ENCODE measurements at regions not wholly inside any gene's neighbourhood (a gene's known extent, or its start where the extent isn't known, plus 50 kb on each side); places are given as distances from the start of the nearest gene placed in this dataset.

- no peak for DNase-seq
These were observed 1542.6 kb upstream of the PIK3C3 start for GRCh38 chr18:40412410-40412809.

- DNase-seq: no peak
These were observed 1547.1 kb upstream of the PIK3C3 start for GRCh38 chr18:40407909-40408308.

GRCh38 chr18:40404284-40404683 is 1550.8 kb upstream of the PIK3C3 start:
- DNase-seq: no peak

GRCh38 chr18:40402052-40402451 is 1553.0 kb upstream of the PIK3C3 start:
- DNase-seq: no peak

- DNase-seq: no peak
These were observed 1566.9 kb upstream of the PIK3C3 start for GRCh38 chr18:40388121-40388520.

- no peak for DNase-seq
These were observed 1567.8 kb upstream of the PIK3C3 start for GRCh38 chr18:40387130-40387787.

- DNase-seq: no peak
These were observed 1572.8 kb upstream of the PIK3C3 start for GRCh38 chr18:40382197-40382596.

- DNase-seq: no peak
These were observed 1574.2 kb upstream of the PIK3C3 start for GRCh38 chr18:40380686-40381439.

GRCh38 chr18:40375837-40376236 is 1579.2 kb upstream of the PIK3C3 start:
- DNase-seq: no peak

GRCh38 chr18:40371673-40372072 is 1583.4 kb upstream of the PIK3C3 start:
- no peak for DNase-seq

GRCh38 chr18:40367576-40367975 is 1587.5 kb upstream of the PIK3C3 start:
- no peak for DNase-seq

GRCh38 chr18:40366521-40366920 is 1588.5 kb upstream of the PIK3C3 start:
- DNase-seq: no peak

- DNase-seq: no peak
These were observed 1589.5 kb upstream of the PIK3C3 start for GRCh38 chr18:40365526-40365925.

- no peak for DNase-seq
These were observed 1594.5 kb upstream of the PIK3C3 start for GRCh38 chr18:40360558-40360957.

- DNase-seq: no peak
These were observed 1597.5 kb upstream of the PIK3C3 start for GRCh38 chr18:40357536-40357935.

- no peak for DNase-seq
These were observed 1598.9 kb upstream of the PIK3C3 start for GRCh38 chr18:40356168-40356567.

GRCh38 chr18:40355726-40356125 is 1599.3 kb upstream of the PIK3C3 start:
- no peak for DNase-seq

GRCh38 chr18:40348196-40348595 is 1606.8 kb upstream of the PIK3C3 start:
- DNase-seq: no peak

GRCh38 chr18:40347261-40347660 is 1607.8 kb upstream of the PIK3C3 start:
- DNase-seq: no peak

GRCh38 chr18:40346146-40346545 is 1608.9 kb upstream of the PIK3C3 start:
- no peak for DNase-seq

- DNase-seq: no peak
These were observed 1613.3 kb upstream of the PIK3C3 start for GRCh38 chr18:40341701-40342100.

- DNase-seq: no peak
These were observed 1616.8 kb upstream of the PIK3C3 start for GRCh38 chr18:40338284-40338683.

- DNase-seq: no peak
These were observed 1628.0 kb upstream of the PIK3C3 start for GRCh38 chr18:40326985-40327384.

GRCh38 chr18:40325988-40326387 is 1629.0 kb upstream of the PIK3C3 start:
- no peak for DNase-seq

- DNase-seq: no peak
These were observed 1640.8 kb upstream of the PIK3C3 start for GRCh38 chr18:40314199-40314598.
